ENCODE measurements at regions not wholly inside any gene's neighbourhood (a gene's known extent, or its start where the extent isn't known, plus 50 kb on each side); places are given as distances from the start of the nearest gene placed in this dataset.

GRCh38 chr3:190242147-190242546, 80.1 kb downstream of the CLDN1 start:
- no peaks in the 10 kb centered on the region for H4K20me1 ChIP-seq (ENCODE audit: insufficient read depth, low read length)
- intact Hi-C loops (cut with micrococcal nuclease) (no loop called here), in situ Hi-C loops (cut with MboI; ENCODE audit: low sequenced_read_pairs) (no loop called here), dilution Hi-C loops (cut with HindIII; ENCODE audit: low sequenced_read_pairs, unreplicated experiment) (no loop called here)
- BruUV-seq (replicated peaks): no TSS peak
- H3K9ac ChIP-seq (ENCODE audit: low read depth, low read length): no peak overlapping the region
- H3K56ac ChIP-seq (ENCODE audit: extremely low read depth, insufficient read depth, low read length): no peak overlapping the region
- TF ChIP-seq ELK1 (IDR thresholded peaks at IDR 0.05; ENCODE audit: borderline replicate concordance, low read depth, low read length): no peak
- no peak for TF ChIP-seq MXI1 (IDR thresholded peaks at IDR 0.05; ENCODE audit: borderline replicate concordance, low read depth, low read length)
- no peak for TF ChIP-seq POLR2A (IDR thresholded peaks at IDR 0.05; ENCODE audit: low read depth, low read length)
- TF ChIP-seq USF2 (IDR thresholded peaks at IDR 0.05; ENCODE audit: low read depth, low read length): no peak
- no peak for TF ChIP-seq RAD21 (IDR thresholded peaks at IDR 0.05; ENCODE audit: low read length)
- TF ChIP-seq CEBPB (IDR thresholded peaks at IDR 0.05; ENCODE audit: low read depth, low read length): no peak
- H3K14ac ChIP-seq (replicated peaks; ENCODE audit: low read depth, low read length): no peak overlapping the region
- no peak overlapping the region for H3K18ac ChIP-seq (ENCODE audit: low read depth, low read length)
- H2AK9ac ChIP-seq (replicated peaks; ENCODE audit: low read depth, low read length, poor library complexity): no peak overlapping the region
- H2AFZ ChIP-seq (replicated peaks; ENCODE audit: low read length, poor library complexity): no peak overlapping the region
- no peak overlapping the region for H2AK5ac ChIP-seq (ENCODE audit: low read depth, low read length)
- H2BK5ac ChIP-seq (ENCODE audit: low read depth, low read length, poor library complexity, severe bottlenecking): no peak overlapping the region
- ChIA-PET POLR2A (ENCODE audit: unreplicated experiment) (no interaction called here), CTCF (no interaction called here)
- no peak overlapping the region for H4K8ac ChIP-seq (ENCODE audit: low read depth in 2 of 2, low read length in 2 of 2)
- no CpG with 5 or more reads among the region's 2 CpGs for WGBS, 2 experiments (ENCODE audit: extremely low coverage in 2 of 2, insufficient read length in 1 of 2)
- no peak overlapping the region for H3K4me3 ChIP-seq (ENCODE audit: insufficient read depth, low read depth, low read length)
- no peak overlapping the region for H3K4me2 ChIP-seq (ENCODE audit: low read depth, low read length)
- no peak overlapping the region for H2BK20ac ChIP-seq (ENCODE audit: low read depth, low read length)
- no peaks in the 10 kb centered on the region for H3K9me1 ChIP-seq (ENCODE audit: insufficient read depth, low read length)
- H3K27me3 ChIP-seq (ENCODE audit: control insufficient read depth, insufficient read depth, low read length): no peaks in the 10 kb centered on the region
- H3K4me1 ChIP-seq (ENCODE audit: control insufficient read depth, insufficient read depth, low read length): no peaks in the 10 kb centered on the region
- no peak overlapping the region for H3K4ac ChIP-seq (ENCODE audit: low read depth, low read length)
- no peak overlapping the region for H3K27ac ChIP-seq (ENCODE audit: insufficient read depth, low read length)
- peaks cover 10% of the 10 kb centered on the region for H3K9me3 ChIP-seq (ENCODE audit: control insufficient read depth, insufficient read depth, low read length)
- H2BK15ac ChIP-seq (ENCODE audit: low read depth, low read length): no peak overlapping the region
- no peak overlapping the region for H3K23ac ChIP-seq (ENCODE audit: low read depth, low read length)
- H3K36me3 ChIP-seq (ENCODE audit: control insufficient read depth, insufficient read depth, low read length): no peaks in the 10 kb centered on the region
- H3K79me1 ChIP-seq (ENCODE audit: low read depth in 1 of 2, low read length in 2 of 2): no peaks in the 10 kb centered on the region
- no peak for DNase-seq
- ATAC-seq (ENCODE audit: low read depth): no peak
- H4K91ac ChIP-seq (ENCODE audit: insufficient read depth, low read depth, low read length): no peak overlapping the region
- H2BK120ac ChIP-seq (ENCODE audit: low read depth, low read length): no peak overlapping the region
- no peak overlapping the region for H4K5ac ChIP-seq (ENCODE audit: low read depth, low read length)
